ENCODE measurements at regions not wholly inside any gene's neighbourhood (a gene's known extent, or its start where the extent isn't known, plus 50 kb on each side); places are given as distances from the start of the nearest gene placed in this dataset.

GRCh38 chr22:49053578-49053977, 774.1 kb downstream of the BRD1 start:
- Histone ChIP-seq H3K4me3 (ENCODE audit: insufficient read depth, low read depth, low read length, poor library complexity, severe bottlenecking) (no peak overlapping the region), H3K9me3 (ENCODE audit: control insufficient read depth, low read length) (no peaks in the 10 kb centered on the region)

DNA sequence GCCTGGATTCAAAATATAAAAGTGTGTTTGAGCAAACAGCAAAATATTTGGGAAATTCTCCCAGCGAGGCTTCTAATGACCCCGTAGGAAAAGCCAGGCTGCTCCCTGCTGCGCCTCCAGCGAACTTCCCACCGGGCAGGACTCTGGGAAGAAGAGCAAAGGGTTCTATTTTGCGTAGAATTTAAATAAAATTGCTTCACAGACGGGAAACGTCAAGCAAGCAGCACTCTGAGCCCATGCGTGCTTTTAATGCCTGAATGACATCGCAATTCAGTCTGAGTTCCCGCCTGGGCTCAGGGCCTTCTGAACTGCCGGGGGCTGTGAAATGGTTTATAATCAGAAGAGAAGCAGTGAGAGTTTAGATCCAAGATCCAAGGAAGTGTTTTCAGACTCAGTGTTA, 775.1 kb downstream of the BRD1 start:
- Histone ChIP-seq H3K4me1 (ENCODE audit: control insufficient read depth, insufficient read depth, low read length, poor library complexity, severe bottlenecking) (no peaks in the 10 kb centered on the region), H3K4me3 (ENCODE audit: insufficient read depth, low read depth, low read length, poor library complexity, severe bottlenecking) (peak overlapping the region; percentile 43), H3K27ac (ENCODE audit: insufficient read depth, low read length, poor library complexity, severe bottlenecking) (no peak overlapping the region), H3K36me3 (ENCODE audit: control insufficient read depth, insufficient read depth, low read length) (no peaks in the 10 kb centered on the region), H3K27me3 (replicated peaks; ENCODE audit: control insufficient read depth, insufficient read depth, low read length, poor library complexity, severe bottlenecking) (no peaks in the 10 kb centered on the region), H3K9me3 (ENCODE audit: control insufficient read depth, low read length) (no peaks in the 10 kb centered on the region)
- no peak for DNase-seq

More at GRCh38 chr22:49053578-49053977, 774.1 kb downstream of the BRD1 start:
- Histone ChIP-seq H3K27me3 (replicated peaks; ENCODE audit: control insufficient read depth, insufficient read depth, low read length, poor library complexity, severe bottlenecking) (peaks cover under 1% of the 10 kb centered on the region), H3K4me1 (ENCODE audit: control insufficient read depth, insufficient read depth, low read length, poor library complexity, severe bottlenecking) (no peaks in the 10 kb centered on the region), H3K36me3 (ENCODE audit: control insufficient read depth, insufficient read depth, low read length) (no peaks in the 10 kb centered on the region), H3K27ac (ENCODE audit: insufficient read depth, low read length, poor library complexity, severe bottlenecking) (no peak overlapping the region)
- no peak for DNase-seq

DNA sequence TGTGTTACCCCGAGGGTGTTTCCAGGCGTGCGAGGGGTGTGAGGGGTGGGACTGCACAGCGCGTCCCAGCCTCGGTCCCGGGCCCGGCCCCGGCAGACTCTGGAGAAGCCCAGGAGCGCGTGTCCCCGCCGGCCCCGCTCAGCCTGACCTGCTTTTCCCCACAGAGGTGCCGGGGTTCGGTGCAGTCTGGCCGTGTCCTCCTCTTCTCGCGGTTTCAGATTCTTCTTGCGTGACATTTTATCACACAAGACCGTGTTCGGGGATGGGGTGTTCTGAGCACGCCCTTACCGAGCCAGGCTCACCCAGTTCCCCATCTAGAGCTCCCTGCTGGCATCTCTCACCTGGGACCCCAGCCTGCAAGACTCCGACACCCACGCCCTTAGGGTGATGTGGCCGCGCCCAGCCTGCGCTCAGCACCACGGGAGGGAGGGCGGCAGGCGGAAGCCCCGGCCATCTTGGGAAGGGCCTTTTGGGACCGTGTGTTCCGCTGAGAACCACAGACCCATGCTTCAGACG, 775.6 kb downstream of the BRD1 start:
- Histone ChIP-seq H3K4me3 (ENCODE audit: insufficient read depth, low read depth, low read length, poor library complexity, severe bottlenecking) (peak overlapping the region; percentile 43), H3K9me3 (ENCODE audit: control insufficient read depth, low read length) (no peaks in the 10 kb centered on the region), H3K4me1 (ENCODE audit: control insufficient read depth, insufficient read depth, low read length, poor library complexity, severe bottlenecking) (no peaks in the 10 kb centered on the region), H3K27ac (ENCODE audit: insufficient read depth, low read length, poor library complexity, severe bottlenecking) (no peak overlapping the region), H3K36me3 (ENCODE audit: control insufficient read depth, insufficient read depth, low read length) (no peaks in the 10 kb centered on the region), H3K27me3 (replicated peaks; ENCODE audit: control insufficient read depth, insufficient read depth, low read length, poor library complexity, severe bottlenecking) (no peaks in the 10 kb centered on the region)
- peak in 2 of 3 donors; percentile 15 to 25 for DNase-seq

DNA sequence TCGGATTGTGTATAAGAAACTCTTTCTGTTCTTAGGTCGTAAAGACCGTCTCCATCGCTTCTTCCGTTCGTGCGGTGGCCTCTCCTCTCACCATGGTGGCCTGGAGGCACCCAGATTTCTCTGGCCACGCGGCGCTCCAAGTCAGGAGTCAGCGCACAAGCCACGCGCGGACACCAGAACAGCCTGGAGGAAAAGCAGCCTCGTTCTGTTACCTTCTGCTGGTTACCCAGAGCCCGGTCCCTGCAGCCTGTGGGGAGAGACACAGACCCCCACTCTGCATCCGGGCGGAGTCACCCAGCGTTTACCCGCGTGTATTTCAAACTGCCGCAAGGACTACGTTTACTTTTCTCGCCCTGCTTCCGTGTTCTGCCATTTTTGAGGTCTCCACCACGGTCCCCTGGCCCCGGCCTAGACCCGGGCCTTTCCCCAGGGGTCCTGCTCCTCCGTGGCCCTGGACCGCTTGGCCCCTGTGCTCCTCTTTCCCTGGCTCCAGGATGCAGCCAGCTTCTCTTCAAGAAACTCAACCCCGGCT, 776.1 kb downstream of the BRD1 start:
- Histone ChIP-seq H3K9me3 (ENCODE audit: control insufficient read depth, low read length) (no peaks in the 10 kb centered on the region), H3K4me3 (ENCODE audit: insufficient read depth, low read depth, low read length, poor library complexity, severe bottlenecking) (peak overlapping the region; percentile 43), H3K36me3 (ENCODE audit: control insufficient read depth, insufficient read depth, low read length) (no peaks in the 10 kb centered on the region), H3K27me3 (replicated peaks; ENCODE audit: control insufficient read depth, insufficient read depth, low read length, poor library complexity, severe bottlenecking) (no peaks in the 10 kb centered on the region), H3K27ac (ENCODE audit: insufficient read depth, low read length, poor library complexity, severe bottlenecking) (no peak overlapping the region), H3K4me1 (ENCODE audit: control insufficient read depth, insufficient read depth, low read length, poor library complexity, severe bottlenecking) (no peaks in the 10 kb centered on the region)
- no peak for DNase-seq

GRCh38 chr22:49049691-49050090, 778.0 kb downstream of the BRD1 start:
- no peaks in the 10 kb centered on the region for H3K27me3 ChIP-seq (replicated peaks; ENCODE audit: control insufficient read depth, insufficient read depth, low read length, poor library complexity, severe bottlenecking)
- no peaks in the 10 kb centered on the region for H3K9me3 ChIP-seq (ENCODE audit: control insufficient read depth, low read length)
- no peaks in the 10 kb centered on the region for H3K36me3 ChIP-seq (ENCODE audit: control insufficient read depth, insufficient read depth, low read length)
- no peaks in the 10 kb centered on the region for H3K4me1 ChIP-seq (ENCODE audit: control insufficient read depth, insufficient read depth, low read length, poor library complexity, severe bottlenecking)
- DNase-seq: no peak
- H3K4me3 ChIP-seq (ENCODE audit: insufficient read depth, low read depth, low read length, poor library complexity, severe bottlenecking): no peak overlapping the region
- no peak overlapping the region for H3K27ac ChIP-seq (ENCODE audit: insufficient read depth, low read length, poor library complexity, severe bottlenecking)

- no peak overlapping the region for H3K4me3 ChIP-seq (ENCODE audit: insufficient read depth, low read depth, low read length, poor library complexity, severe bottlenecking)
- DNase-seq: no peak
- no peak overlapping the region for H3K27ac ChIP-seq (ENCODE audit: insufficient read depth, low read length, poor library complexity, severe bottlenecking)
- no peaks in the 10 kb centered on the region for H3K27me3 ChIP-seq (replicated peaks; ENCODE audit: control insufficient read depth, insufficient read depth, low read length, poor library complexity, severe bottlenecking)
- H3K36me3 ChIP-seq (ENCODE audit: control insufficient read depth, insufficient read depth, low read length): no peaks in the 10 kb centered on the region
- no peaks in the 10 kb centered on the region for H3K9me3 ChIP-seq (ENCODE audit: control insufficient read depth, low read length)
- H3K4me1 ChIP-seq (ENCODE audit: control insufficient read depth, insufficient read depth, low read length, poor library complexity, severe bottlenecking): no peaks in the 10 kb centered on the region
Measured at GRCh38 chr22:49048591-49048990, 779.1 kb downstream of the BRD1 start.

DNA sequence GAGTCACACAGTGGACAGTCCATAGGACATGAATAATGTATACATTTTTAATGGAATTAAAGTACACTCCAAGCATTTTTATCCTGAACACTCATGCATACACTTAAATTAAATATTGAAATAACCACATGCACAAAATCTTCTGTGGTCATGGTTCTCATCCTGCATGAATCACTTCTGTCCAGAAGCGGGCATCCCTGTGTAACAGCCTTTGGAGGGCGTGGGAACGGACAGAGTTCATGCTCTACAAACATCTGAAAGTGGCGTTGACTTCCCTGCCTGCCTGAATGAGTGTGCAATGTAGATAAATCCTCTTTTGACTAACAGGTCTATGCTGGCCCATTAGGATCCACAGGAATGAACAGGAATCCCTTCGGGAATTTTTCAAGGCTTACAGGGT, 780.2 kb downstream of the BRD1 start:
- no peaks in the 10 kb centered on the region for H3K36me3 ChIP-seq (ENCODE audit: control insufficient read depth, insufficient read depth, low read length)
- no peak overlapping the region for H3K27ac ChIP-seq (ENCODE audit: insufficient read depth, low read length, poor library complexity, severe bottlenecking)
- H3K9me3 ChIP-seq (ENCODE audit: control insufficient read depth, low read length): no peaks in the 10 kb centered on the region
- H3K4me1 ChIP-seq (ENCODE audit: control insufficient read depth, insufficient read depth, low read length, poor library complexity, severe bottlenecking): no peaks in the 10 kb centered on the region
- no peak for DNase-seq
- no peaks in the 10 kb centered on the region for H3K27me3 ChIP-seq (replicated peaks; ENCODE audit: control insufficient read depth, insufficient read depth, low read length, poor library complexity, severe bottlenecking)
- no peak overlapping the region for H3K4me3 ChIP-seq (ENCODE audit: insufficient read depth, low read depth, low read length, poor library complexity, severe bottlenecking)

DNA sequence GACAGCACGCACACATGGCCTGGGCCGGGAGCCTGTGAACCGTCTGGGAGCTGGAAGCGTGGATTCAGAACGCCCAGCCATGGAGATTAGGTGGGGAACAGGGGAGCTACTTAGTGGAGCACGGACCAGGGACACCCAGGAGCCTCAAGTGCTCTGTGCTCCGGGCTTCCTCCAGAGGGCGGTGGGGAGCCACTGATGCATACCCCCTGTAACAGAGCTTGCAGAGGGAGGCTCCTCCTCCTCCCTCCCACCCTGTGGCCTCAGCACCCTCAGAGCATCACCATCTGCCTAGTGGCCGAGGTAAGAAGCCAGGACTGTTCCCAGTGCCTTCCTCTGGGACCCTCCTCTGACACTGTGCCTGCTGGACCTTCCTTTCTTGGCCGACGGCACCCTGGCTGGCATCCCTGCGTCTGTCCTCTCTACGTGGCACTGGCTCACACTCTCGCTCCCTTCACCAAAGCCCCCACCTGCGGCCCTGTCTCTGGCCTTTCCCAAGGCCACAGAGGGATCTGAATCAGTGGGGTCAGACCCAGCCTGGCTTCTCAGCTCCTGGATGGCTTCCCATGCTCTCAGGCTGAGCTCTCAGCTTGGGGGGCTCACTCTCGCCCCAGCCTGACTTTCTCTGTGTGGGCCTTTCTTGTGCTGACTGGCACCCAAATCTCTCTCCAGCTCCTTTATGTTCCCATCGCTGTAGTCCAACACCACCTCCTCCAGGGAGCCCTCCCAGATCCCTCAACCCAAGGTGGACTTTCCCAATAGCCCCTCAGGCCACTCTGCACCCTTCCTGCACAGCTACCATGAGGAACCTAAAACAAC, 780.9 kb downstream of the BRD1 start:
- DNase-seq: no peak
- H3K4me1 ChIP-seq (ENCODE audit: control insufficient read depth, insufficient read depth, low read length, poor library complexity, severe bottlenecking): no peaks in the 10 kb centered on the region
- no peaks in the 10 kb centered on the region for H3K27me3 ChIP-seq (replicated peaks; ENCODE audit: control insufficient read depth, insufficient read depth, low read length, poor library complexity, severe bottlenecking)
- H3K9me3 ChIP-seq (ENCODE audit: control insufficient read depth, low read length): no peaks in the 10 kb centered on the region
- no peak overlapping the region for H3K27ac ChIP-seq (ENCODE audit: insufficient read depth, low read length, poor library complexity, severe bottlenecking)
- no peak overlapping the region for H3K4me3 ChIP-seq (ENCODE audit: insufficient read depth, low read depth, low read length, poor library complexity, severe bottlenecking)
- H3K36me3 ChIP-seq (ENCODE audit: control insufficient read depth, insufficient read depth, low read length): no peaks in the 10 kb centered on the region

DNA sequence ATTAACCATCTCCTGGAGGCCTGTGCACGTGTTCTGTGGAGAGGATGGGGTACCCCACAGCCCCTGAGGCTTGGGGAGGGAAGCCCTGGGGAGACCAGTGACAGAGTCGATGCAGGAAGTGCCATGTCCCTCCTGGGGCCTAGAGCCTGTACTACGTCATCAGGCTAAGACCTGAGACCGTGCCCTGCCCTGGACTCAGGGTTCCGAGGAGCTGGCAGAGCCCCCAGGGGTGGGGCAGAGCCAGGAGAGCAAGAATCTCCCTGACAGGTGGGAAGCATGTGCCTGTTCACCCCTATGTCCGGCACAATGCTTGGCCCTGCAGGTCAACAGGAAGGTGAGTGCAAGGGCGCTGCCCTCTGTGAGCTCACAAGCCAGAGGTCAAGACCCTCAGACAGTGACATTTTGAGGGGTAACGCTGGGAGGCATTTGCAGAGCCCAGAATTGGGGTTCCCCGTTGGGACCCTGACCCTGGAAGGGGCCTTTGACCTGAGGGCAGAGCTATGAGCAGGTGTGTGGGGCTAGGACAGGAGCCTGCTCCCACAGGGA, 781.6 kb downstream of the BRD1 start:
- H3K27me3 ChIP-seq (replicated peaks; ENCODE audit: control insufficient read depth, insufficient read depth, low read length, poor library complexity, severe bottlenecking): no peaks in the 10 kb centered on the region
- no peaks in the 10 kb centered on the region for H3K4me1 ChIP-seq (ENCODE audit: control insufficient read depth, insufficient read depth, low read length, poor library complexity, severe bottlenecking)
- H3K27ac ChIP-seq (ENCODE audit: insufficient read depth, low read length, poor library complexity, severe bottlenecking): no peak overlapping the region
- H3K4me3 ChIP-seq (ENCODE audit: insufficient read depth, low read depth, low read length, poor library complexity, severe bottlenecking): no peak overlapping the region
- no peak for DNase-seq
- no peaks in the 10 kb centered on the region for H3K36me3 ChIP-seq (ENCODE audit: control insufficient read depth, insufficient read depth, low read length)
- H3K9me3 ChIP-seq (ENCODE audit: control insufficient read depth, low read length): no peaks in the 10 kb centered on the region

DNA sequence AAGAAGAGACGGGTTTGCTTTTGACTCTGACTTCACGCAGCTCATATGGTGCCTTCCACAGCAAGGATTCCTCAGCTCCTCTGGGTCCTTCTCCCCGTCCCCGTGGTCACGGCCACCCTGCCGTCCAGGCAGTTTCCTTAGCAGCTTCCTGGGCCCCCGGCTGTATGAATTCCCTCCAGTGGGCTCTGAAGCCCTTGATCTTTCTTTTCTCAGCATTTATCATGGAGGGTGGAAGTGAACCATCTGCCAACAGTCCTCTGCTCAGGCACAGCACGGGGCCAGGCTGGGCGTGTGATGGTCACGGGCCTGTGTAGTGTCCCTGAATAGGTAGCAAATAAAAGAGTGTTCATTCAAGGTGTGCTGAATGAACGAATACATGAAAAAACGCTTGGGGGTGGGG, 782.4 kb downstream of the BRD1 start:
- Histone ChIP-seq H3K27ac (ENCODE audit: insufficient read depth, low read length, poor library complexity, severe bottlenecking) (no peak overlapping the region), H3K4me3 (ENCODE audit: insufficient read depth, low read depth, low read length, poor library complexity, severe bottlenecking) (no peak overlapping the region), H3K27me3 (replicated peaks; ENCODE audit: control insufficient read depth, insufficient read depth, low read length, poor library complexity, severe bottlenecking) (no peaks in the 10 kb centered on the region), H3K9me3 (ENCODE audit: control insufficient read depth, low read length) (no peaks in the 10 kb centered on the region), H3K4me1 (ENCODE audit: control insufficient read depth, insufficient read depth, low read length, poor library complexity, severe bottlenecking) (no peaks in the 10 kb centered on the region), H3K36me3 (ENCODE audit: control insufficient read depth, insufficient read depth, low read length) (no peaks in the 10 kb centered on the region)
- no peak for DNase-seq
